ENCODE measurements at regions not wholly inside any gene's neighbourhood (a gene's known extent, or its start where the extent isn't known, plus 50 kb on each side); places are given as distances from the start of the nearest gene placed in this dataset.

GRCh38 chr1:157189986-157190982 lies 52.1 kb upstream of the ETV3 start:
- no peak for DNase-seq (ENCODE audit: low read depth)
- TF ChIP-seq CTCF (conservative IDR thresholded peaks at IDR 0.05; ENCODE audit: low read length) = no peak
- no peak overlapping the region for H3K4me3 ChIP-seq (ENCODE audit: low read length)

- no peak for DNase-seq (ENCODE audit: low read depth)
Observed at GRCh38 chr1:157189096-157189495, 50.9 kb upstream of the ETV3 start.

More at GRCh38 chr1:157189096-157189495, 50.9 kb upstream of the ETV3 start:
- no peak for TF ChIP-seq CTCF (conservative IDR thresholded peaks at IDR 0.05; ENCODE audit: low read length)
- H3K4me3 ChIP-seq (ENCODE audit: low read length) = no peak overlapping the region

Measured in AG10803 (cell line).